ENCODE measurements at regions not wholly inside any gene's neighbourhood (a gene's known extent, or its start where the extent isn't known, plus 50 kb on each side); places are given as distances from the start of the nearest gene placed in this dataset.
A peak's percentile ranks its signal among the peaks of the same experiment; 100 is the strongest.

DNA sequence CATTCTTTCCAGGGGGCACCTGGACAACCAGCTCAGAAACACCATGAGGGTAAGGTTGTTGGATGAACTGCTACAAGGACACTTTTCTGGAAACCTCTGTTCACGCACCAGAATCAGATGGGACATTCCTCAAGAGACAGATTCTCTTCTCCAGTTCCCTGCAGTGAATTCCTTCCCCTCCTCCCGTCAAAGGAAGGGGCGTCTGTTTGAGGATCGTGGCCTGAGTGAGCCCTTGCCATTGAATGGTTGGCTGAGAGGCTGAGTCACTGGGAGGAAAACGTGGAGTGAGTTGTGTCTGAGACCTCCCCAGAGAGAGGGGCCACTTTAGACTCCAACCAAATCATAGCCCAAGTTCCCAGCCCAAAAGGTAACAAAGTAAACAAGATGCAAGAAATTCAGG lies 79.4 kb upstream of the ZNF507 start:
- Histone ChIP-seq H3K4me3 (ENCODE audit: extremely low read depth in 1 of 4, insufficient read depth in 2 of 4, low read depth in 3 of 4, low read length in 4 of 4) (no peak overlapping the region), H3K23me2 (ENCODE audit: low read depth, low read length) (no peaks in the 10 kb centered on the region), H3K23ac (ENCODE audit: insufficient read length) (no peak overlapping the region), H3K79me1 (ENCODE audit: low read depth, low read length) (no peaks in the 10 kb centered on the region), H2AK5ac (ENCODE audit: low read depth, low read length) (no peak overlapping the region), H2BK120ac (replicated peaks; ENCODE audit: low read depth, low read length) (no peak overlapping the region), H3K27me3 (replicated peaks in 1 of 4; ENCODE audit: control insufficient read depth in 3 of 4, extremely low read depth in 1 of 4, insufficient read depth in 3 of 4, low read length in 3 of 4) (no peaks in the 10 kb centered on the region), H2BK5ac (ENCODE audit: low read depth, low read length) (no peak overlapping the region), H3K9me3 (ENCODE audit: insufficient read depth in 2 of 2, low read depth in 1 of 2, low read length in 1 of 2) (no peaks in the 10 kb centered on the region; a peak in 1 of 4 replicates), H3K79me2 (ENCODE audit: control insufficient read depth in 1 of 2, insufficient read depth in 2 of 2, low read length in 2 of 2) (no peaks in the 10 kb centered on the region), H2BK12ac (ENCODE audit: low read depth, low read length) (peak overlapping the region; percentile 4; the same call in 1 of the 2 replicates), H3K9ac (replicated peaks in 1 of 4; ENCODE audit: extremely low read depth in 1 of 4, low read depth in 3 of 4, low read length in 3 of 4) (no peak overlapping the region; a peak in 1 of 7 replicates), H4K8ac (ENCODE audit: extremely low read depth, insufficient read depth, low read length) (no peak overlapping the region), H2AFZ (ENCODE audit: low read length) (peak overlapping the region; percentile 78; the same call in 1 of the 2 replicates), H2BK15ac (ENCODE audit: low read length) (no peak overlapping the region), H3K18ac (ENCODE audit: extremely low read depth, low read length) (no peak overlapping the region), H3K56ac (replicated peaks; ENCODE audit: insufficient read length, low read depth, low read length) (no peak overlapping the region), H3K14ac (ENCODE audit: insufficient read length) (no peak overlapping the region), H4K91ac (replicated peaks; ENCODE audit: insufficient read length, low read length) (no peak overlapping the region), H3K36me3 (ENCODE audit: control insufficient read depth in 2 of 4, insufficient read depth in 4 of 4, low read length in 3 of 4) (no peaks in the 10 kb centered on the region), H4K20me1 (replicated peaks in 1 of 2; ENCODE audit: control insufficient read depth in 1 of 2, insufficient read depth in 2 of 2, low read length in 2 of 2) (no peaks in the 10 kb centered on the region), H2BK20ac (ENCODE audit: low read length) (no peak overlapping the region), H3K27ac (ENCODE audit: low read depth, low read length) (no peak overlapping the region), H3K4ac (replicated peaks; ENCODE audit: insufficient read length, low read depth, low read length) (no peak overlapping the region), H3K4me2 (ENCODE audit: insufficient read depth in 1 of 2, low read depth in 2 of 2, low read length in 2 of 2) (no peak overlapping the region), H4K5ac (ENCODE audit: insufficient read length, low read depth, low read length) (peak overlapping the region; percentile 18), H3K4me1 (replicated peaks in 1 of 4; ENCODE audit: control insufficient read depth in 3 of 4, insufficient read depth in 4 of 4, low read length in 3 of 4) (peaks cover 2 to 13% (median 3%) of the 10 kb centered on the region in 4 experiments; a peak in 6 of 7 replicates)
- 64% methylated on average over 5 of the region's 5 CpGs; no CpG with 5 or more reads in 1 of the 2 experiments for WGBS, 2 experiments (ENCODE audit: extremely low coverage in 1 of 2, insufficient coverage in 1 of 2, insufficient read length in 1 of 2, insufficient replicate concordance in 2 of 2, low coverage in 1 of 2, low lambda C conversion rate in 2 of 2, missing lambda C conversion rate in 1 of 2)
- DNase-seq (ENCODE audit: low read depth in 1 of 2, low spot score in 2 of 2) (no peak), FAIRE-seq (peak; percentile 63)
- ChIA-PET POLR2A (ENCODE audit: partially characterized antibody) (no interaction called here), CTCF (ENCODE audit: partially characterized antibody) (interaction anchor here (1.8 kb wide), 1 partner anchor 13 kb away, joined by 6 read pairs; no protein-coding TSS in a partner anchor)
- TF ChIP-seq EZH2 (IDR thresholded peaks at IDR 0.05; ENCODE audit: low read depth, low read length, severe bottlenecking) (no peak), CBX8 (IDR thresholded peaks at IDR 0.05; ENCODE audit: borderline replicate concordance, low read depth, low read length) (no peak), SIRT6 (IDR thresholded peaks at IDR 0.05; ENCODE audit: low read length) (no peak), RFX5 (IDR thresholded peaks at IDR 0.05; ENCODE audit: borderline replicate concordance, low read depth, low read length) (no peak), SIN3A (conservative IDR thresholded peaks at IDR 0.05 in 1 of 2, IDR thresholded peaks at IDR 0.05 in 1 of 2; ENCODE audit: low read depth in 1 of 2, low read length in 2 of 2) (no peak), GTF2F1 (IDR thresholded peaks at IDR 0.05; ENCODE audit: borderline replicate concordance, low read depth, low read length) (no peak), SP1 (IDR thresholded peaks at IDR 0.05; ENCODE audit: low read depth, low read length) (no peak), POLR2AphosphoS5 (IDR thresholded peaks at IDR 0.05; ENCODE audit: low read depth, low read length) (no peak), NANOG (IDR thresholded peaks at IDR 0.05; ENCODE audit: insufficient read depth, low read depth, low read length, poor library complexity, severe bottlenecking) (no peak), NRF1 (IDR thresholded peaks at IDR 0.05; ENCODE audit: low read depth, low read length) (no peak)
- TF ChIP-seq, protein P1, sequence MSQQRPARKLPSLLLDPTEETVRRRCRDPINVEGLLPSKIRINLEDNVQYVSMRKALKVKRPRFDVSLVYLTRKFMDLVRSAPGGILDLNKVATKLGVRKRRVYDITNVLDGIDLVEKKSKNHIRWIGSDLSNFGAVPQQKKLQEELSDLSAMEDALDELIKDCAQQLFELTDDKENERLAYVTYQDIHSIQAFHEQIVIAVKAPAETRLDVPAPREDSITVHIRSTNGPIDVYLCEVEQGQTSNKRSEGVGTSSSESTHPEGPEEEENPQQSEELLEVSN (IDR thresholded peaks at IDR 0.05): no peak
